GM23338 (cell line): ENCODE measurements at regions not wholly inside any gene's neighbourhood (a gene's known extent, or its start where the extent isn't known, plus 50 kb on each side); places are given as distances from the start of the nearest gene placed in this dataset.

Source experiments
- ATAC-seq: fragments of 200-7000 bp; cut with Tn5 transposase; 3 replicates; pipeline ENCODE4 v1.9.1; 2020
- DNase-seq: peaks from one replicate; pipeline ENCODE4 v3.0.0-alpha.2; 2015; ENCODE audit warnings: low spot score
- H2AFZ ChIP-seq: fragments of 200-600 bp; sonication (generic); 2 replicates; pipeline ENCODE4 v1.8.0; 2016; ENCODE audit warnings: antibody characterized with exemption, mild to moderate bottlenecking, moderate library complexity
- H3F3A ChIP-seq: fragments of 200-600 bp; sonication (generic); replicated peaks from 2 replicates; pipeline ENCODE4 v1.8.0; 2017; ENCODE audit warnings: antibody characterized with exemption, mixed run types, low read depth
- H3K27ac ChIP-seq: fragments of 200-600 bp; sonication (generic); 2 replicates; pipeline ENCODE4 v1.6.1; 2016; ENCODE audit warnings: low read depth
- H3K27me3 ChIP-seq: fragments of 200-600 bp; sonication (generic); 2 replicates; pipeline ENCODE4 v1.8.0; 2016; ENCODE audit warnings: mild to moderate bottlenecking, mixed run types, moderate library complexity; ENCODE audit not compliant: insufficient read depth
- H3K36me3 ChIP-seq: fragments of 200-600 bp; sonication (generic); 2 replicates; pipeline ENCODE4 v1.8.0; 2016; ENCODE audit warnings: mild to moderate bottlenecking; ENCODE audit not compliant: insufficient read depth
- H3K4me1 ChIP-seq: fragments of 200-600 bp; sonication (generic); 2 replicates; pipeline ENCODE4 v1.8.0; 2016; ENCODE audit warnings: mild to moderate bottlenecking, moderate library complexity; ENCODE audit not compliant: insufficient read depth
- H3K4me2 ChIP-seq: fragments of 200-600 bp; sonication (generic); 2 replicates; pipeline ENCODE4 v1.7.1; 2017; ENCODE audit warnings: mixed run types
- H3K4me3 ChIP-seq: fragments of 200-600 bp; sonication (generic); 2 replicates; pipeline ENCODE4 v1.6.1; 2016; ENCODE audit warnings: mixed run types
- H3K79me2 ChIP-seq: fragments of 200-600 bp; sonication (generic); replicated peaks from 2 replicates; pipeline ENCODE4 v1.8.0; 2017; ENCODE audit warnings: mild to moderate bottlenecking; ENCODE audit not compliant: insufficient read depth
- H3K9me2 ChIP-seq: fragments of 200-600 bp; sonication (generic); 2 replicates; pipeline ENCODE4 v1.8.0; 2017; ENCODE audit not compliant: insufficient read depth
- H4K20me1 ChIP-seq: fragments of 200-600 bp; sonication (generic); replicated peaks from 2 replicates; pipeline ENCODE4 v1.8.0; 2017; ENCODE audit warnings: mild to moderate bottlenecking; ENCODE audit not compliant: insufficient read depth
- H3K27ac Mint-ChIP-seq: 2 replicates; pipeline ENCODE4 v1.8.0; 2020; ENCODE audit warnings: inconsistent platforms, mild to moderate bottlenecking, moderate library complexity, mixed read lengths
- H3K27me3 Mint-ChIP-seq: 3 replicates; pipeline ENCODE4 v1.8.0; 2022; ENCODE audit warnings: low read depth, mild to moderate bottlenecking, moderate library complexity, mixed read lengths, inconsistent platforms; ENCODE audit not compliant: insufficient read depth, poor library complexity
- H3K36me3 Mint-ChIP-seq: 3 replicates; pipeline ENCODE4 v1.8.0; 2021; ENCODE audit warnings: low read depth, mild to moderate bottlenecking, inconsistent platforms, moderate library complexity, mixed read lengths
- H3K4me1 Mint-ChIP-seq: 3 replicates; pipeline ENCODE4 v1.8.0; 2020; ENCODE audit warnings: mild to moderate bottlenecking, inconsistent platforms, mixed read lengths
- H3K4me3 Mint-ChIP-seq: 3 replicates; pipeline ENCODE4 v1.8.0; 2021; ENCODE audit warnings: moderate library complexity, mild to moderate bottlenecking, inconsistent platforms, mixed read lengths
- H3K9me3 Mint-ChIP-seq: 3 replicates; pipeline ENCODE4 v1.8.0; 2020; ENCODE audit warnings: moderate library complexity, mild to moderate bottlenecking, inconsistent platforms, mixed read lengths
- CREB1 ChIP-seq: fragments of 250-450 bp; sonication (Bioruptor Pico); IDR thresholded peaks from 2 replicates; pipeline ENCODE4 v1.5.0; 2020; ENCODE audit warnings: low read depth, mild to moderate bottlenecking, moderate library complexity
- EZH2phosphoT487 ChIP-seq: fragments of 200-600 bp; sonication (generic); IDR thresholded peaks from one replicate; pipeline ENCODE4 v1.8.1; 2018; ENCODE audit warnings: antibody characterized with exemption; ENCODE audit not compliant: unreplicated experiment
- NANOG ChIP-seq: IDR thresholded peaks from 2 replicates; pipeline ENCODE4 v1.6.1; 2016; ENCODE audit warnings: antibody characterized with exemption, borderline replicate concordance
- POLR2AphosphoS5 ChIP-seq: IDR thresholded peaks from 2 replicates; pipeline ENCODE4 v1.6.1; 2016; ENCODE audit warnings: antibody characterized with exemption, low read depth
- ZNF331 ChIP-seq: fragments of 250-450 bp; sonication (Bioruptor Pico); IDR thresholded peaks from 2 replicates; pipeline ENCODE4 v1.5.0; 2020; ENCODE audit warnings: low read depth, mild to moderate bottlenecking, moderate library complexity
- ZNF462 ChIP-seq: fragments of 250-450 bp; sonication (Bioruptor Pico); IDR thresholded peaks from 2 replicates; pipeline ENCODE4 v1.5.0; 2020; ENCODE audit warnings: mild to moderate bottlenecking, moderate library complexity
- TF ChIP-seq, protein P1 (sequence below): IDR thresholded peaks from one replicate; pipeline ENCODE4 v1.6.1; 2018; ENCODE audit warnings: antibody characterized with exemption; ENCODE audit not compliant: unreplicated experiment

- no peak overlapping the region for H3K4me3 Mint-ChIP-seq
- Histone ChIP-seq H4K20me1 (no peaks in the 10 kb centered on the region; the same call in 1 of the 2 replicates), H3K9me2 (no peaks in the 10 kb centered on the region), H3K79me2 (no peaks in the 10 kb centered on the region), H3F3A (no peaks in the 10 kb centered on the region), H3K27ac (no peak overlapping the region), H3K36me3 (no peaks in the 10 kb centered on the region), H3K4me2 (no peak overlapping the region), H3K4me3 (no peak overlapping the region), H3K27me3 (no peaks in the 10 kb centered on the region), H3K4me1 (no peaks in the 10 kb centered on the region), H2AFZ (no peak overlapping the region)
- no peaks in the 10 kb centered on the region for H3K36me3 Mint-ChIP-seq
- H3K27me3 Mint-ChIP-seq: no peaks in the 10 kb centered on the region
- DNase-seq (no peak), ATAC-seq (no peak)
- H3K27ac Mint-ChIP-seq: no peak overlapping the region
- TF ChIP-seq CREB1 (CRISPR knock-in tag): no peak
- no peak for TF ChIP-seq NANOG
- H3K9me3 Mint-ChIP-seq: no peaks in the 10 kb centered on the region
- no peaks in the 10 kb centered on the region for H3K4me1 Mint-ChIP-seq
These were observed 272.2 kb upstream of the NPVF start for GRCh38 chr7:25500393-25500921.

GRCh38 chr7:25503306-25503705, 275.0 kb upstream of the NPVF start:
- Mint-ChIP-seq H3K27ac (no peak overlapping the region), H3K4me1 (no peaks in the 10 kb centered on the region), H3K4me3 (no peak overlapping the region), H3K36me3 (no peaks in the 10 kb centered on the region), H3K27me3 (no peaks in the 10 kb centered on the region), H3K9me3 (no peaks in the 10 kb centered on the region)
- no peak overlapping the region for H3K4me3 ChIP-seq
- no peak overlapping the region for H3K27ac ChIP-seq
- H3K4me1 ChIP-seq: no peaks in the 10 kb centered on the region
- no peaks in the 10 kb centered on the region for H3K79me2 ChIP-seq
- H3K27me3 ChIP-seq: no peaks in the 10 kb centered on the region
- H3K9me2 ChIP-seq: no peaks in the 10 kb centered on the region
- no peak overlapping the region for H3K4me2 ChIP-seq
- no peak overlapping the region for H2AFZ ChIP-seq
- H4K20me1 ChIP-seq: no peaks in the 10 kb centered on the region
- DNase-seq (no peak), ATAC-seq (no peak)
- H3K36me3 ChIP-seq: no peaks in the 10 kb centered on the region
- H3F3A ChIP-seq: no peaks in the 10 kb centered on the region
- no peak for TF ChIP-seq EZH2phosphoT487
- TF ChIP-seq POLR2AphosphoS5: no peak
- TF ChIP-seq, protein P1, sequence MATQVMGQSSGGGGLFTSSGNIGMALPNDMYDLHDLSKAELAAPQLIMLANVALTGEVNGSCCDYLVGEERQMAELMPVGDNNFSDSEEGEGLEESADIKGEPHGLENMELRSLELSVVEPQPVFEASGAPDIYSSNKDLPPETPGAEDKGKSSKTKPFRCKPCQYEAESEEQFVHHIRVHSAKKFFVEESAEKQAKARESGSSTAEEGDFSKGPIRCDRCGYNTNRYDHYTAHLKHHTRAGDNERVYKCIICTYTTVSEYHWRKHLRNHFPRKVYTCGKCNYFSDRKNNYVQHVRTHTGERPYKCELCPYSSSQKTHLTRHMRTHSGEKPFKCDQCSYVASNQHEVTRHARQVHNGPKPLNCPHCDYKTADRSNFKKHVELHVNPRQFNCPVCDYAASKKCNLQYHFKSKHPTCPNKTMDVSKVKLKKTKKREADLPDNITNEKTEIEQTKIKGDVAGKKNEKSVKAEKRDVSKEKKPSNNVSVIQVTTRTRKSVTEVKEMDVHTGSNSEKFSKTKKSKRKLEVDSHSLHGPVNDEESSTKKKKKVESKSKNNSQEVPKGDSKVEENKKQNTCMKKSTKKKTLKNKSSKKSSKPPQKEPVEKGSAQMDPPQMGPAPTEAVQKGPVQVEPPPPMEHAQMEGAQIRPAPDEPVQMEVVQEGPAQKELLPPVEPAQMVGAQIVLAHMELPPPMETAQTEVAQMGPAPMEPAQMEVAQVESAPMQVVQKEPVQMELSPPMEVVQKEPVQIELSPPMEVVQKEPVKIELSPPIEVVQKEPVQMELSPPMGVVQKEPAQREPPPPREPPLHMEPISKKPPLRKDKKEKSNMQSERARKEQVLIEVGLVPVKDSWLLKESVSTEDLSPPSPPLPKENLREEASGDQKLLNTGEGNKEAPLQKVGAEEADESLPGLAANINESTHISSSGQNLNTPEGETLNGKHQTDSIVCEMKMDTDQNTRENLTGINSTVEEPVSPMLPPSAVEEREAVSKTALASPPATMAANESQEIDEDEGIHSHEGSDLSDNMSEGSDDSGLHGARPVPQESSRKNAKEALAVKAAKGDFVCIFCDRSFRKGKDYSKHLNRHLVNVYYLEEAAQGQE: no peak
- TF ChIP-seq ZNF462 (CRISPR knock-in tag): no peak
- TF ChIP-seq ZNF331: no peak
